Tibial nerve (tissue), 4 donors: ENCODE measurements at regions not wholly inside any gene's neighbourhood (a gene's known extent, or its start where the extent isn't known, plus 50 kb on each side); places are given as distances from the start of the nearest gene placed in this dataset.

Source experiments
- DNase-seq, 2 donors: peaks; one replicate each; pipeline ENCODE4 v3.0.0-alpha.2; 2019; ENCODE audit warnings: low spot score in 2 of 2
- H3K27ac ChIP-seq, 4 donors: fragments of 200-600 bp; sonication (generic) in 3 of 4; one replicate each; pipeline ENCODE4 v1.5.1; 2017 to 2019; ENCODE audit warnings: mild to moderate bottlenecking in 1 of 4
- H3K27me3 ChIP-seq, 2 donors: fragments of 200-600 bp; sonication (generic) in 1 of 2; one replicate each; pipeline versions ENCODE4 v1.5.1 to v1.6.0; 2017 to 2019
- H3K36me3 ChIP-seq, 3 donors: fragments of 200-600 bp; sonication (generic); one replicate each; pipeline ENCODE4 v1.5.1; 2018 to 2019
- H3K4me1 ChIP-seq, 4 donors: fragments of 200-600 bp; sonication (generic) in 3 of 4; one replicate each; pipeline ENCODE4 v1.5.1; 2017 to 2019
- H3K4me3 ChIP-seq, 4 donors: fragments of 200-600 bp; sonication (generic) in 3 of 4; one replicate each; pipeline ENCODE4 v1.5.1; 2017 to 2019; ENCODE audit warnings: mild to moderate bottlenecking in 1 of 4, moderate library complexity in 1 of 4
- H3K9me3 ChIP-seq, 4 donors: fragments of 200-600 bp; sonication (generic) in 3 of 4; one replicate each; pipeline ENCODE4 v1.5.1; 2017 to 2019
- CTCF ChIP-seq, 5 experiments: fragments of 200-600 bp in 3 of 5; fragments of 450-650 bp in 2 of 5; sonication (generic) in 3 of 5; IDR thresholded peaks; one replicate each; pipeline ENCODE4 v1.5.1; 2016 to 2019; ENCODE audit warnings: antibody characterized with exemption in 5 of 5, mild to moderate bottlenecking in 3 of 5, moderate library complexity in 2 of 5
- EP300 ChIP-seq, 2 donors: sonication (generic); formaldehyde crosslinking; IDR thresholded peaks; one replicate each; pipeline ENCODE4 v1.6.1; 2017; ENCODE audit warnings: antibody characterized with exemption in 2 of 2, mild to moderate bottlenecking in 1 of 2
- POLR2A ChIP-seq, 2 donors: fragments of 450-650 bp; IDR thresholded peaks; one replicate each; pipeline ENCODE4 v1.6.1; 2017; ENCODE audit warnings: antibody characterized with exemption in 2 of 2, mild to moderate bottlenecking in 2 of 2, moderate library complexity in 2 of 2
- WGBS, 2 donors: methylation state at CpG; one replicate each; pipeline ENCODE4 v1.1.5; 2018; 5-methylcytosine and 5-hydroxymethylcytosine counted together

DNA sequence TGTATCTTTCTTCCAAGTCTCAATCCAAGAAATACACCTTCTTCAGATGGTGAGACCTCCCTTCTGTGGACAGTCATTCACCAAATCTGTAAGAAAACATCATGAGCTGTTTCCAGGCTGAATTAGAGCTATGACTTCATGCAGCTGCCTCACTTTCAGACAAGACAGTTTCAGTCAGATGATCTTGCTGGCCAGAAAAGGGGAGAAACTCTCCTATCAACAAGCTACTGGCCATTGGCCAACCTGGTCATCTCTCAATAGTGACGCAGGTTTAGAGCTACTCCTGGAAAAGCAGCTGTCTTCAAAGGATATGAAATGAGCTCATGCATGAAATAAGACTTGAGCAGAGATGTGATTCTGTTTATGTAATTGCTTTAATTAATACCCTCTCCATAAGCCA is 69.6 kb upstream of the NDP start:
- no peaks in the 10 kb centered on the region for H3K4me1 ChIP-seq
- H3K9me3 ChIP-seq, result no peaks in the 10 kb centered on the region
- no peaks in the 10 kb centered on the region for H3K36me3 ChIP-seq
- H3K27me3 ChIP-seq, result peaks cover 0 to 7% of the 10 kb centered on the region in 2 donors
- H3K27ac ChIP-seq, result no peak overlapping the region
- WGBS, 2 donors, result 64 to 67% methylated on average over 1 of the region's 1 CpG
- TF ChIP-seq CTCF (IDR thresholded peaks at IDR 0.05) (no peak), POLR2A (IDR thresholded peaks at IDR 0.05) (no peak), EP300 (IDR thresholded peaks at IDR 0.05) (no peak)
- H3K4me3 ChIP-seq, result no peak overlapping the region
- peak in 1 of 2 donors; percentile 23 for DNase-seq

- H3K4me1 ChIP-seq, result no peaks in the 10 kb centered on the region
- no peaks in the 10 kb centered on the region for H3K9me3 ChIP-seq
- H3K27ac ChIP-seq, result no peak overlapping the region
- DNase-seq, result no peak
- TF ChIP-seq POLR2A (IDR thresholded peaks at IDR 0.05) (no peak), EP300 (IDR thresholded peaks at IDR 0.05) (no peak)
- WGBS, 2 donors, result 25 to 58% methylated on average over 2 of the region's 2 CpGs
- H3K36me3 ChIP-seq, result no peaks in the 10 kb centered on the region
- no peak overlapping the region for H3K4me3 ChIP-seq
- H3K27me3 ChIP-seq, result peaks cover 0 to 7% of the 10 kb centered on the region in 2 donors
These were observed 68.9 kb upstream of the NDP start for GRCh38 chrX:44042116-44042515.

DNA sequence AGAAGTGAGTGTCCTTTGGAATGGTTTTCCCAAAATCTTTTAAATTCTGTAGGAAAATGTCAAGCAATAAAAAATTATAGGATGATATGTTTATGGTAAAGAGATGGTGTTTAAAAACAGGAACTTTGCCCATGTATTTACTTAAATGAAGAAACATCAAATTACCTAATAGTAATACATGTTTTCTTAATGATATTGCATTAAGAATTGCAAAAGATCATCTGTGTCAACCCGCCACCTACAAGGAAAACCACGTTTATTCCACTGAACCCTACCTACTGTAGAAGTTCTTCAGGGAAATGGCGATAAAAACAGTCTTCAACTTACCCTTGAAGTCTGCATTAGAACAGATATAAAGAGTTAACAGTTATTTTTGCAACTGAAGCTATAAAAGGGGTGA is 67.2 kb upstream of the NDP start:
- Histone ChIP-seq H3K36me3 (no peaks in the 10 kb centered on the region), H3K27me3 (peaks cover 0 to 7% of the 10 kb centered on the region in 2 donors), H3K4me3 (no peak overlapping the region), H3K27ac (no peak overlapping the region), H3K9me3 (no peaks in the 10 kb centered on the region), H3K4me1 (peaks cover 0 to 3% (median 0%) of the 10 kb centered on the region in 4 donors)
- DNase-seq, result no peak
- no peak for TF ChIP-seq CTCF (IDR thresholded peaks at IDR 0.05)
- WGBS, 2 donors, result 67 to 85% methylated on average over 3 of the region's 3 CpGs

GRCh38 chrX:44039556-44039955 is 66.4 kb upstream of the NDP start:
- WGBS, 2 donors, result 56 to 70% methylated on average over 1 of the region's 1 CpG

DNA sequence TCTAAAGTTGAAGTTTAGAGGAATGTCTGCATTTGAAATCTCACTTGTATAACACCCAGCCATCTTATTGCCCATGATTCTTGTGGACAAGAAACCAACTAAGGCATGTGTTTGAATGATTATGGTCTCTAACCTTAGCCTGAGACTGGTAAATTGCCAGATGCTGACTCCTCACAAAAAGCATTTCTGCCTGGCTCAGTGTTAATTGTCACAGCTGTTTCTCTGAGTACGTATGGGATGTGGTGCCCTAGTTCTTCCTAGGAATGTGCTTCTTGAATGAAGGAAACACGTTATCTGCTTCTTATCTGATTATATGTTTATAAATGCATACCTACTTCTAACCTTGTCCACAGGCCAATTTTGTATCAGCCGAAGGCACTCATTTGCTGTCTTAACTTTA is 63.1 kb upstream of the NDP start:
- 36 to 41% methylated on average over 3 of the region's 3 CpGs for WGBS, 2 donors
- Histone ChIP-seq H3K4me3 (no peak overlapping the region), H3K9me3 (no peaks in the 10 kb centered on the region), H3K27ac (no peak overlapping the region), H3K27me3 (peaks cover 0 to 14% of the 10 kb centered on the region in 2 donors), H3K36me3 (no peaks in the 10 kb centered on the region), H3K4me1 (peaks cover 0 to 3% (median 0%) of the 10 kb centered on the region in 4 donors)
- no peak for TF ChIP-seq EP300 (IDR thresholded peaks at IDR 0.05)
- TF ChIP-seq POLR2A (IDR thresholded peaks at IDR 0.05), result no peak
- no peak for TF ChIP-seq CTCF (IDR thresholded peaks at IDR 0.05)
- DNase-seq, result no peak

More at GRCh38 chrX:44039556-44039955, 66.4 kb upstream of the NDP start:
- no peak overlapping the region for H3K4me3 ChIP-seq
- no peak for DNase-seq
- no peak for TF ChIP-seq POLR2A (IDR thresholded peaks at IDR 0.05)
- no peak for TF ChIP-seq EP300 (IDR thresholded peaks at IDR 0.05)
- no peak for TF ChIP-seq CTCF (IDR thresholded peaks at IDR 0.05)
- H3K27ac ChIP-seq, result no peak overlapping the region
- H3K9me3 ChIP-seq, result no peaks in the 10 kb centered on the region
- no peaks in the 10 kb centered on the region for H3K36me3 ChIP-seq
- H3K27me3 ChIP-seq, result peaks cover 0 to 10% of the 10 kb centered on the region in 2 donors
- H3K4me1 ChIP-seq, result peaks cover 0 to 3% (median 0%) of the 10 kb centered on the region in 4 donors

DNA sequence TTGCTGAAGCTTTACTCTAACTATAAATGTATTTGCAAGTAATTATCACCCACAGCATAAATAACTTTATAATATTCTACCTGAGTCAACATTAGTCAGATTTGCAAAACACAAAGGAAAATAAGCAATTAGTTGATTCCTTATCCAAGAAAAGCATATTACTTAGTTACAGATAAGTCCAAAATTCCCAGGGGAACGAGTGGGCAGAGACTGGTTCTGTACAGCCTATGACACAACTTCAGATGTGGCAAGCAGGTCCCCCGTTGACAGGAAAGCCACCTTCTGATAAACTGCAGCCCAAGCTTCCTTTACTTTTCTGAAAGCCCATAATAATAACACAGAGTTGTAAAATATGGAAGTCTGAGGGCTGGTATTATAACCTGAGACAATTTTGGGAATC is 62.4 kb upstream of the NDP start:
- WGBS, 2 donors, result 45 to 77% methylated on average over 2 of the region's 2 CpGs
- Histone ChIP-seq H3K4me1 (peaks cover 0 to 3% (median 0%) of the 10 kb centered on the region in 4 donors), H3K27ac (no peak overlapping the region), H3K9me3 (no peaks in the 10 kb centered on the region), H3K4me3 (no peak overlapping the region), H3K36me3 (no peaks in the 10 kb centered on the region), H3K27me3 (peaks cover 0 to 12% of the 10 kb centered on the region in 2 donors)
- no peak for DNase-seq
- TF ChIP-seq POLR2A (IDR thresholded peaks at IDR 0.05) (no peak), EP300 (IDR thresholded peaks at IDR 0.05) (no peak), CTCF (IDR thresholded peaks at IDR 0.05) (no peak)
